ENCODE measurements at regions not wholly inside any gene's neighbourhood (a gene's known extent, or its start where the extent isn't known, plus 50 kb on each side); places are given as distances from the start of the nearest gene placed in this dataset.

DNA sequence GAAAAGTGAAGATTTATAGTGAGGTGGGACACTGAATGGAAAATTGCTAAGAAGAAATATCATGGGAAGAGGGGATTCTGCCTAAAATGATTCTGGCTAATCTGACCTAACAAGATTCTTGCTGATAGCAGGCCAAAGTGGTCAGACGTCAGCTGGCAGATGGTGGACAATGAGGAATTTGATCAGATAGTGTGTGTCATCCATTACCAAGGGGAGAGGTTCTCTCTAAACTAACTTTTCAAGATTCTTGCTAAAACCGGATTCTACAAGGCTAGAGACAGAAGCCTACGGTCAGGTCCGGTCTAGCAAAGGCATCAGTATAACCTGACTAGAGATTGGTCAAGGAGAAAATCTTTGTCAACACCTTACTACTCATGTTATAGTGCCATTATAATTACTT, 306.0 kb downstream of the ZNF608 start:
- TF ChIP-seq EZH2 (IDR thresholded peaks at IDR 0.05; ENCODE audit: borderline replicate concordance, low read depth, low read length, poor library complexity, severe bottlenecking): no peak
- TF ChIP-seq, protein P1, sequence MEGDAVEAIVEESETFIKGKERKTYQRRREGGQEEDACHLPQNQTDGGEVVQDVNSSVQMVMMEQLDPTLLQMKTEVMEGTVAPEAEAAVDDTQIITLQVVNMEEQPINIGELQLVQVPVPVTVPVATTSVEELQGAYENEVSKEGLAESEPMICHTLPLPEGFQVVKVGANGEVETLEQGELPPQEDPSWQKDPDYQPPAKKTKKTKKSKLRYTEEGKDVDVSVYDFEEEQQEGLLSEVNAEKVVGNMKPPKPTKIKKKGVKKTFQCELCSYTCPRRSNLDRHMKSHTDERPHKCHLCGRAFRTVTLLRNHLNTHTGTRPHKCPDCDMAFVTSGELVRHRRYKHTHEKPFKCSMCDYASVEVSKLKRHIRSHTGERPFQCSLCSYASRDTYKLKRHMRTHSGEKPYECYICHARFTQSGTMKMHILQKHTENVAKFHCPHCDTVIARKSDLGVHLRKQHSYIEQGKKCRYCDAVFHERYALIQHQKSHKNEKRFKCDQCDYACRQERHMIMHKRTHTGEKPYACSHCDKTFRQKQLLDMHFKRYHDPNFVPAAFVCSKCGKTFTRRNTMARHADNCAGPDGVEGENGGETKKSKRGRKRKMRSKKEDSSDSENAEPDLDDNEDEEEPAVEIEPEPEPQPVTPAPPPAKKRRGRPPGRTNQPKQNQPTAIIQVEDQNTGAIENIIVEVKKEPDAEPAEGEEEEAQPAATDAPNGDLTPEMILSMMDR (conservative IDR thresholded peaks at IDR 0.05; ENCODE audit: low read depth, low read length): no peak
